Breast epithelium (tissue), 3 donors: ENCODE measurements at regions not wholly inside any gene's neighbourhood (a gene's known extent, or its start where the extent isn't known, plus 50 kb on each side); places are given as distances from the start of the nearest gene placed in this dataset.

Experiments
- CTCF ChIP-seq, 3 donors: fragments of 450-650 bp; IDR thresholded peaks; one replicate each; pipeline ENCODE4 v1.5.1; 2016 to 2017; ENCODE audit warnings: antibody characterized with exemption in 3 of 3, mild to moderate bottlenecking in 3 of 3, moderate library complexity in 3 of 3
- POLR2AphosphoS5 ChIP-seq, 3 donors: sonication (generic); formaldehyde crosslinking; IDR thresholded peaks; one replicate each; pipeline ENCODE4 v1.6.1; 2017; ENCODE audit warnings: antibody characterized with exemption in 3 of 3

- no peak for TF ChIP-seq CTCF (IDR thresholded peaks at IDR 0.05)
- TF ChIP-seq POLR2AphosphoS5 (IDR thresholded peaks at IDR 0.05): no peak
Observed at GRCh38 chr11:113531083-113531482, 55.9 kb upstream of the DRD2 start.
